ENCODE measurements at regions not wholly inside any gene's neighbourhood (a gene's known extent, or its start where the extent isn't known, plus 50 kb on each side); places are given as distances from the start of the nearest gene placed in this dataset.

DNA sequence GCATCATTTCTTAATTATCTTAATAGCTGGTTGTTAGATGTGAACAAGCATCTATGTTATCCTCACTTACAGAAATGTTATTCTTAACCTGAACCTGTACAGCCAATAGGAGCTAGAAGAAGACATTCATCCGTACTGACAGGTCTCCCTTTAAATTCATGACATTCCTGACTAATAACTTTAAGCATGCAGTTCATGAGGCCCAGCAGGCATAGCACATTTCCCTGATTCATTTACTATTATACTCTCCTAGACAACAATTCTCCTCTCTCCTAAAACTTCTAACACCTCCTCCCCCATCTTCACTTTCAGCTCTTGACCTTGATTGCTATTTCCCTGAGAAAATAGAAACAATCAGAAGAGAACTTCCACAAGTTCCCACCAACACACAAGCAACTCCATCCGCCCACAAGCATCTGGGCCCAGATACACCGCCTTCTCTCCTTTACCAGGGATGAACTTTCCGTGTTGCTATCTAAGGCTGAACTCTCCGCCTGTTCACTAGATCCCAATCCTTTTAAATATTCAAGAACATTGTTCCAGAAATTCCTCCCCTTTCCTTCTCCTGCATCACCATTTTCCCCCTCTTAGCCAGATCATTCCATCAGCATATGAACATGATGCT lies 62.9 kb upstream of the SPRED1 start:
- Histone ChIP-seq H3K9me2 (replicated peaks; ENCODE audit: low read length) (no peaks in the 10 kb centered on the region), H2AFZ (ENCODE audit: low read length) (no peak overlapping the region), H3K4me3 (ENCODE audit: low read length) (no peak overlapping the region), H3K27me3 (ENCODE audit: low read length) (no peaks in the 10 kb centered on the region), H3F3A (ENCODE audit: low read length, unreplicated experiment) (no peaks in the 10 kb centered on the region), H3K9ac (ENCODE audit: low read length) (no peak overlapping the region), H3K4me2 (ENCODE audit: low read length) (no peak overlapping the region), H3K36me3 (ENCODE audit: low read depth, low read length) (no peaks in the 10 kb centered on the region), H4K20me1 (ENCODE audit: low read length) (no peaks in the 10 kb centered on the region), H3K9me3 (ENCODE audit: low read length) (no peaks in the 10 kb centered on the region), H3K4me1 (ENCODE audit: insufficient read depth, low read length) (peaks cover 26% of the 10 kb centered on the region), H3K27ac (ENCODE audit: low read length) (no peak overlapping the region), H3K79me2 (ENCODE audit: low read length) (no peaks in the 10 kb centered on the region)
- intact Hi-C loops (cut with micrococcal nuclease): loop anchor here (5.0 kb wide), 1 partner anchor 38 kb away; no protein-coding TSS in a partner anchor
- POLR2A ChIA-PET (ENCODE audit: unreplicated experiment): no interaction called here
- DNase-seq: no peak
- no TSS peak for BruUV-seq (replicated peaks)
- no peak for ATAC-seq
- TF ChIP-seq CTCF (conservative IDR thresholded peaks at IDR 0.05; ENCODE audit: low read depth, low read length): no peak
- CTCF ChIA-PET: no interaction called here

- Histone ChIP-seq H2AFZ (ENCODE audit: low read length) (no peak overlapping the region), H3K79me2 (ENCODE audit: low read length) (no peaks in the 10 kb centered on the region), H3K9ac (ENCODE audit: low read length) (no peak overlapping the region), H3K9me3 (ENCODE audit: low read length) (no peaks in the 10 kb centered on the region), H3K4me3 (ENCODE audit: low read length) (no peak overlapping the region), H3F3A (ENCODE audit: low read length, unreplicated experiment) (no peaks in the 10 kb centered on the region), H3K4me2 (ENCODE audit: low read length) (no peak overlapping the region), H3K9me2 (replicated peaks; ENCODE audit: low read length) (no peaks in the 10 kb centered on the region), H4K20me1 (ENCODE audit: low read length) (no peaks in the 10 kb centered on the region), H3K27ac (ENCODE audit: low read length) (no peak overlapping the region), H3K36me3 (ENCODE audit: low read depth, low read length) (no peaks in the 10 kb centered on the region), H3K27me3 (ENCODE audit: low read length) (no peaks in the 10 kb centered on the region), H3K4me1 (ENCODE audit: insufficient read depth, low read length) (peaks cover 33% of the 10 kb centered on the region)
- ATAC-seq (no peak), DNase-seq (peak; percentile 33)
- intact Hi-C loops (cut with micrococcal nuclease): loop anchor here (5.0 kb wide), 1 partner anchor 37 kb away; no protein-coding TSS in a partner anchor
- no peak for TF ChIP-seq EZH2phosphoT487 (IDR thresholded peaks at IDR 0.05; ENCODE audit: borderline replicate concordance, low read length)
- BruUV-seq (replicated peaks): no TSS peak
- CTCF ChIA-PET: no interaction called here
- POLR2A ChIA-PET (ENCODE audit: unreplicated experiment): no interaction called here
These were observed 62.1 kb upstream of the SPRED1 start for GRCh38 chr15:38190501-38190900.

- Histone ChIP-seq H3K9me2 (replicated peaks; ENCODE audit: low read length) (no peaks in the 10 kb centered on the region), H3K4me1 (ENCODE audit: insufficient read depth, low read length) (peaks cover 45% of the 10 kb centered on the region), H3K27ac (ENCODE audit: low read length) (no peak overlapping the region), H3K9ac (ENCODE audit: low read length) (no peak overlapping the region), H2AFZ (ENCODE audit: low read length) (no peak overlapping the region), H3K9me3 (ENCODE audit: low read length) (no peaks in the 10 kb centered on the region), H3K27me3 (ENCODE audit: low read length) (no peaks in the 10 kb centered on the region), H3F3A (ENCODE audit: low read length, unreplicated experiment) (no peaks in the 10 kb centered on the region), H3K36me3 (ENCODE audit: low read depth, low read length) (no peaks in the 10 kb centered on the region), H3K79me2 (ENCODE audit: low read length) (no peaks in the 10 kb centered on the region), H3K4me3 (ENCODE audit: low read length) (no peak overlapping the region), H4K20me1 (ENCODE audit: low read length) (no peaks in the 10 kb centered on the region), H3K4me2 (ENCODE audit: low read length) (no peak overlapping the region)
- TF ChIP-seq EZH2phosphoT487 (IDR thresholded peaks at IDR 0.05; ENCODE audit: borderline replicate concordance, low read length): no peak
- ChIA-PET CTCF (no interaction called here), POLR2A (ENCODE audit: unreplicated experiment) (no interaction called here)
- BruUV-seq (replicated peaks): no TSS peak
- DNase-seq (no peak), ATAC-seq (no peak)
- intact Hi-C loops (cut with micrococcal nuclease): loop anchor here (5.0 kb wide), 1 partner anchor 35 kb away; no protein-coding TSS in a partner anchor
These were observed 60.1 kb upstream of the SPRED1 start for GRCh38 chr15:38192496-38192895.

DNA sequence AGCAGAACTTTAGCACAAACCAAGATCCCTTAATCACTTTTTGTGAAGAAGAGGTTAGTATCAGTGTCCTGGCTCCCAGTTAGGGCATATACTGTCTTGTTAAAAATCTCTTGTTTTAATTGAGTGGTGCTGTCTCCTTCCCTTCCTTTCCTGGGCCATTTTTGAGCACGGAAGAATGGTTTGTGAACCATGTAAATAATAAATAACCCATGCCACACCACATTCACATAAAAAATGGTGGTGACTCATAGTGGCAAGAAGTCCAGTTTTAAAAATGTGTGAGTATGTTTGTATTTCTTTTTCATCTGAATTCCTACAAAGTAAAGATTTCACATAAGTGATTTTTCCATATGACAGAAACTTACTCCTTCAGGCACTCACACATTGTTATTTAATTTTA lies 59.1 kb upstream of the SPRED1 start:
- no peak for TF ChIP-seq EZH2phosphoT487 (IDR thresholded peaks at IDR 0.05; ENCODE audit: borderline replicate concordance, low read length)
- TF ChIP-seq EZH2 (IDR thresholded peaks at IDR 0.05; ENCODE audit: low read length, unreplicated experiment): no peak
- no peak for TF ChIP-seq CTCF (conservative IDR thresholded peaks at IDR 0.05; ENCODE audit: low read depth, low read length)
- Histone ChIP-seq H4K20me1 (ENCODE audit: low read length) (no peaks in the 10 kb centered on the region), H2AFZ (ENCODE audit: low read length) (peak overlapping the region; percentile 8; the same call in 1 of the 2 replicates), H3K9me2 (replicated peaks; ENCODE audit: low read length) (no peaks in the 10 kb centered on the region), H3F3A (ENCODE audit: low read length, unreplicated experiment) (no peaks in the 10 kb centered on the region), H3K4me3 (ENCODE audit: low read length) (no peak overlapping the region), H3K27me3 (ENCODE audit: low read length) (no peaks in the 10 kb centered on the region), H3K9ac (ENCODE audit: low read length) (peak overlapping the region; percentile 23), H3K36me3 (ENCODE audit: low read depth, low read length) (no peaks in the 10 kb centered on the region), H3K9me3 (ENCODE audit: low read length) (no peaks in the 10 kb centered on the region), H3K4me2 (ENCODE audit: low read length) (peak overlapping the region; percentile 29), H3K27ac (ENCODE audit: low read length) (peak overlapping the region; percentile 72), H3K4me1 (ENCODE audit: insufficient read depth, low read length) (peaks cover 45% of the 10 kb centered on the region), H3K79me2 (ENCODE audit: low read length) (no peaks in the 10 kb centered on the region)
- ChIA-PET CTCF (no interaction called here), POLR2A (ENCODE audit: unreplicated experiment) (no interaction called here)
- DNase-seq: peak; percentile 78
- peak; percentile 54 for ATAC-seq
- intact Hi-C loops (cut with micrococcal nuclease): loop anchor here (5.0 kb wide), 1 partner anchor 34 kb away; no protein-coding TSS in a partner anchor
- BruUV-seq (replicated peaks): no TSS peak
